ENCODE measurements at regions not wholly inside any gene's neighbourhood (a gene's known extent, or its start where the extent isn't known, plus 50 kb on each side); places are given as distances from the start of the nearest gene placed in this dataset.

DNA sequence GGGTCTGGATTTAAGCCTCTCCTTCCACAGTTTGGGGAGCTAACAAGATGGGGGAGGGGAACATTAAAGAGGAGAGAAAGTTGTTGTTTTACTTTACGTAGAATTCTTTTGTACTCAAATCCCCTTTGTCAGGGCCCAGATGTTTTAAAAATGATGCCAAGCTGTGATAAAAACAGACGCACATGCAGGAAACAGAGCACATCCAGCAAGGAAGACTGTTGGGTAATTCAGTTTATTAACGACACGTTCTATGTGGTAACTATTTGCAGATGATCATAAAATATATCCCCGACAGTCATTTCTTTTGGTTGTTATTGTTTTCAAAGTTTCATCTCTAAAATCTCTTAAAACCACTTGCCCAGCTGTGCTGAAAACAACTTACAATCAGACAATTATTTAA, 307.0 kb upstream of the PRDM1 start:
- Histone ChIP-seq H3K36me3 (replicated peaks in 1 of 2; ENCODE audit: control extremely low read depth in 1 of 2, control insufficient read depth in 1 of 2, extremely low read depth in 1 of 2, insufficient read depth in 2 of 2, low read length in 1 of 2) (no peaks in the 10 kb centered on the region), H3K79me2 (ENCODE audit: control insufficient read depth, insufficient read depth, low read length) (no peaks in the 10 kb centered on the region), H3K4me2 (replicated peaks; ENCODE audit: low read depth, low read length, poor library complexity, severe bottlenecking) (no peak overlapping the region), H3K27me3 (replicated peaks in 1 of 4; ENCODE audit: control extremely low read depth in 1 of 4, control insufficient read depth in 3 of 4, insufficient read depth in 4 of 4, low read length in 3 of 4) (no peaks in the 10 kb centered on the region), H4K20me1 (ENCODE audit: control insufficient read depth, insufficient read depth, low read length, poor library complexity, severe bottlenecking) (no peaks in the 10 kb centered on the region), H3K4me3 (ENCODE audit: control extremely low read depth in 1 of 5, extremely low read depth in 1 of 5, insufficient read depth in 1 of 5, low read depth in 2 of 5, low read length in 4 of 5) (no peak overlapping the region), H2AFZ (ENCODE audit: insufficient read depth, low read depth, low read length, poor library complexity, severe bottlenecking) (no peak overlapping the region), H3K9me3 (ENCODE audit: control extremely low read depth in 1 of 3, control insufficient read depth in 2 of 3, insufficient read depth in 1 of 3, low read length in 2 of 3) (peaks cover 0 to 9% (median 1%) of the 10 kb centered on the region in 3 donors), H3K4me1 (ENCODE audit: control insufficient read depth in 2 of 2, insufficient read depth in 2 of 2, low read length in 2 of 2) (no peaks in the 10 kb centered on the region), H3K9ac (ENCODE audit: low read length) (no peak overlapping the region), H3K27ac (ENCODE audit: low read length in 2 of 2) (no peak overlapping the region)
- H3K27me3 Mint-ChIP-seq, result no peaks in the 10 kb centered on the region
- no peak overlapping the region for H3K4me3 Mint-ChIP-seq
- CTCF ChIA-PET, result no interaction called here
- no peak for TF ChIP-seq EZH2 (IDR thresholded peaks at IDR 0.05; ENCODE audit: borderline replicate concordance, insufficient read depth, low read depth, low read length, poor library complexity, severe bottlenecking)
- POLR2A ChIA-PET, result no interaction called here
- no peak for DNase-seq
- WGBS (ENCODE audit: insufficient coverage), result no CpG with 5 or more reads among the region's 5 CpGs
- H3K27ac Mint-ChIP-seq, result no peak overlapping the region
- no peaks in the 10 kb centered on the region for H3K4me1 Mint-ChIP-seq
- ATAC-seq (ENCODE audit: low read depth), result no peak
- intact Hi-C loops (cut with micrococcal nuclease), result no loop called here
- peaks cover 2% of the 10 kb centered on the region for H3K9me3 Mint-ChIP-seq (ENCODE audit: insufficient read depth)

DNA sequence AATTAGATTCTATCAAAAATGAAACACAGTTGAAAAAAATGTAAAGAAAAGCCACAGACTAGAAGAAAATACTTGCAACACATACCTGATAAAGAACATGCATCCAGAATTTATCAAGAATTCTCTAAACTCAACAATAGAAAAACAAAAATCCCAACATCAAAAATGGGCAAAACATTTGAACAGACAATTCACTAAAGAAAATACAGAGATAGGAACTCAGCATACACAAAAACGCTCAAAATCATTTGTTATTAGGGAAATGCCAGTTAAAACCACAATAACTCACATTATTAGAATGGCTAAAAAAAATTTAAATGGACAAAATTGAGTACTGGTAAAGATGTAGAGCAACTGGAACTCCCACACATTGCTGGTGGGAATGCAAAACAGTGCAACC, 311.0 kb upstream of the PRDM1 start:
- DNase-seq (no peak), ATAC-seq (ENCODE audit: low read depth) (no peak)
- Mint-ChIP-seq H3K4me3 (no peak overlapping the region), H3K27ac (no peak overlapping the region), H3K9me3 (ENCODE audit: insufficient read depth) (peaks cover 2% of the 10 kb centered on the region), H3K27me3 (no peaks in the 10 kb centered on the region), H3K4me1 (no peaks in the 10 kb centered on the region)
- H2AFZ ChIP-seq (ENCODE audit: insufficient read depth, low read depth, low read length, poor library complexity, severe bottlenecking), result no peak overlapping the region
- H3K9ac ChIP-seq (ENCODE audit: low read length), result no peak overlapping the region
- ChIA-PET POLR2A (no interaction called here), CTCF (interaction anchor here (1.3 kb wide), 1 partner anchor 448 kb away, joined by 4 read pairs; no protein-coding TSS in a partner anchor)
- no peaks in the 10 kb centered on the region for H3K27me3 ChIP-seq (replicated peaks in 1 of 4; ENCODE audit: control extremely low read depth in 1 of 4, control insufficient read depth in 3 of 4, insufficient read depth in 4 of 4, low read length in 3 of 4)
- intact Hi-C loops (cut with micrococcal nuclease), result no loop called here
- WGBS (ENCODE audit: insufficient coverage), result no CpG with 5 or more reads among the region's 1 CpG
- no peak overlapping the region for H3K4me2 ChIP-seq (replicated peaks; ENCODE audit: low read depth, low read length, poor library complexity, severe bottlenecking)
- peaks cover 0 to 9% (median 1%) of the 10 kb centered on the region in 3 donors for H3K9me3 ChIP-seq (ENCODE audit: control extremely low read depth in 1 of 3, control insufficient read depth in 2 of 3, insufficient read depth in 1 of 3, low read length in 2 of 3)
- no peaks in the 10 kb centered on the region for H3K36me3 ChIP-seq (replicated peaks in 1 of 2; ENCODE audit: control extremely low read depth in 1 of 2, control insufficient read depth in 1 of 2, extremely low read depth in 1 of 2, insufficient read depth in 2 of 2, low read length in 1 of 2)
- H4K20me1 ChIP-seq (ENCODE audit: control insufficient read depth, insufficient read depth, low read length, poor library complexity, severe bottlenecking), result no peaks in the 10 kb centered on the region
- TF ChIP-seq EZH2 (IDR thresholded peaks at IDR 0.05; ENCODE audit: borderline replicate concordance, insufficient read depth, low read depth, low read length, poor library complexity, severe bottlenecking), result no peak
- TF ChIP-seq, protein P1, sequence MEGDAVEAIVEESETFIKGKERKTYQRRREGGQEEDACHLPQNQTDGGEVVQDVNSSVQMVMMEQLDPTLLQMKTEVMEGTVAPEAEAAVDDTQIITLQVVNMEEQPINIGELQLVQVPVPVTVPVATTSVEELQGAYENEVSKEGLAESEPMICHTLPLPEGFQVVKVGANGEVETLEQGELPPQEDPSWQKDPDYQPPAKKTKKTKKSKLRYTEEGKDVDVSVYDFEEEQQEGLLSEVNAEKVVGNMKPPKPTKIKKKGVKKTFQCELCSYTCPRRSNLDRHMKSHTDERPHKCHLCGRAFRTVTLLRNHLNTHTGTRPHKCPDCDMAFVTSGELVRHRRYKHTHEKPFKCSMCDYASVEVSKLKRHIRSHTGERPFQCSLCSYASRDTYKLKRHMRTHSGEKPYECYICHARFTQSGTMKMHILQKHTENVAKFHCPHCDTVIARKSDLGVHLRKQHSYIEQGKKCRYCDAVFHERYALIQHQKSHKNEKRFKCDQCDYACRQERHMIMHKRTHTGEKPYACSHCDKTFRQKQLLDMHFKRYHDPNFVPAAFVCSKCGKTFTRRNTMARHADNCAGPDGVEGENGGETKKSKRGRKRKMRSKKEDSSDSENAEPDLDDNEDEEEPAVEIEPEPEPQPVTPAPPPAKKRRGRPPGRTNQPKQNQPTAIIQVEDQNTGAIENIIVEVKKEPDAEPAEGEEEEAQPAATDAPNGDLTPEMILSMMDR (IDR thresholded peaks at IDR 0.05), result no peak
- no peak overlapping the region for H3K4me3 ChIP-seq (ENCODE audit: control extremely low read depth in 1 of 5, extremely low read depth in 1 of 5, insufficient read depth in 1 of 5, low read depth in 2 of 5, low read length in 4 of 5)
- no peaks in the 10 kb centered on the region for H3K79me2 ChIP-seq (ENCODE audit: control insufficient read depth, insufficient read depth, low read length)
- H3K27ac ChIP-seq (ENCODE audit: low read length in 2 of 2), result no peak overlapping the region
- H3K4me1 ChIP-seq (ENCODE audit: control insufficient read depth in 2 of 2, insufficient read depth in 2 of 2, low read length in 2 of 2), result no peaks in the 10 kb centered on the region
